Type B pancreatic cell (in vitro differentiated cells): ENCODE measurements at regions not wholly inside any gene's neighbourhood (a gene's known extent, or its start where the extent isn't known, plus 50 kb on each side); places are given as distances from the start of the nearest gene placed in this dataset.

ENCODE experiments used
- DNase-seq: peaks from one replicate; pipeline ENCODE4 v3.0.0; 2021; ENCODE audit warnings: mixed read lengths; ENCODE audit not compliant: unreplicated experiment; ENCODE audit errors: extremely low spot score
- H3K27ac Mint-ChIP-seq: 2 replicates; pipeline ENCODE4 v1.8.0; 2021; ENCODE audit warnings: mild to moderate bottlenecking, mixed read lengths
- H3K27me3 Mint-ChIP-seq: 2 replicates; pipeline ENCODE4 v1.8.0; 2021; ENCODE audit warnings: mixed read lengths
- H3K36me3 Mint-ChIP-seq: 2 replicates; pipeline ENCODE4 v1.8.0; 2021; ENCODE audit warnings: mixed read lengths
- H3K4me1 Mint-ChIP-seq: one replicate; pipeline ENCODE4 v1.8.0; 2021; ENCODE audit warnings: mixed read lengths; ENCODE audit not compliant: unreplicated experiment
- H3K4me3 Mint-ChIP-seq: 2 replicates; pipeline ENCODE4 v1.8.0; 2021; ENCODE audit warnings: mild to moderate bottlenecking, mixed read lengths
- H3K9me3 Mint-ChIP-seq: 2 replicates; pipeline ENCODE4 v1.8.0; 2021; ENCODE audit warnings: mixed read lengths
- CTCF ChIP-seq: fragments of 200-600 bp; sonication (generic); conservative IDR thresholded peaks from 2 replicates; pipeline ENCODE4 v1.5.0; 2021; ENCODE audit warnings: antibody characterized with exemption, mild to moderate bottlenecking

- Mint-ChIP-seq H3K27ac (no peak overlapping the region), H3K4me1 (no peaks in the 10 kb centered on the region), H3K36me3 (peaks cover 4% of the 10 kb centered on the region), H3K9me3 (no peaks in the 10 kb centered on the region), H3K27me3 (peaks cover 2% of the 10 kb centered on the region), H3K4me3 (no peak overlapping the region)
- DNase-seq, result no peak
- no peak for TF ChIP-seq CTCF
These were observed 139.5 kb upstream of the SOX5 start for GRCh38 chr12:24088751-24089509.

GRCh38 chr12:24087294-24087693 is 137.8 kb upstream of the SOX5 start:
- no peak for DNase-seq
- Mint-ChIP-seq H3K4me3 (no peak overlapping the region), H3K27ac (no peak overlapping the region), H3K27me3 (peaks cover 5% of the 10 kb centered on the region), H3K9me3 (no peaks in the 10 kb centered on the region), H3K36me3 (no peaks in the 10 kb centered on the region), H3K4me1 (no peaks in the 10 kb centered on the region)
- TF ChIP-seq CTCF, result no peak

- H3K27ac Mint-ChIP-seq, result no peak overlapping the region
- H3K27me3 Mint-ChIP-seq, result peaks cover 5% of the 10 kb centered on the region
- H3K36me3 Mint-ChIP-seq, result no peaks in the 10 kb centered on the region
- no peak for TF ChIP-seq CTCF
- no peak overlapping the region for H3K4me3 Mint-ChIP-seq
- no peaks in the 10 kb centered on the region for H3K9me3 Mint-ChIP-seq
- H3K4me1 Mint-ChIP-seq, result no peaks in the 10 kb centered on the region
- no peak for DNase-seq
These were observed 135.3 kb upstream of the SOX5 start for GRCh38 chr12:24084800-24085199.

- TF ChIP-seq CTCF, result no peak
- peaks cover 5% of the 10 kb centered on the region for H3K27me3 Mint-ChIP-seq
- no peak overlapping the region for H3K27ac Mint-ChIP-seq
- H3K36me3 Mint-ChIP-seq, result no peaks in the 10 kb centered on the region
- H3K4me1 Mint-ChIP-seq, result no peaks in the 10 kb centered on the region
- DNase-seq, result no peak
- no peak overlapping the region for H3K4me3 Mint-ChIP-seq
- no peaks in the 10 kb centered on the region for H3K9me3 Mint-ChIP-seq
These were observed 134.4 kb upstream of the SOX5 start for GRCh38 chr12:24083838-24084237.

GRCh38 chr12:24081606-24082005 is 132.1 kb upstream of the SOX5 start:
- no peaks in the 10 kb centered on the region for H3K9me3 Mint-ChIP-seq
- peaks cover 5% of the 10 kb centered on the region for H3K27me3 Mint-ChIP-seq
- H3K36me3 Mint-ChIP-seq, result no peaks in the 10 kb centered on the region
- DNase-seq, result no peak
- H3K4me3 Mint-ChIP-seq, result no peak overlapping the region
- TF ChIP-seq CTCF, result no peak
- no peaks in the 10 kb centered on the region for H3K4me1 Mint-ChIP-seq
- H3K27ac Mint-ChIP-seq, result no peak overlapping the region
